ENCODE measurements at regions not wholly inside any gene's neighbourhood (a gene's known extent, or its start where the extent isn't known, plus 50 kb on each side); places are given as distances from the start of the nearest gene placed in this dataset.
"Not testable (repeated sequence)": the region's sequence is repeated elsewhere in the genome, so short reads cannot be mapped to it uniquely, and the experiment has no call there.

GRCh38 chr7:51900755-51901488 is 584.3 kb upstream of the COBL start:
- H2AK5ac ChIP-seq (ENCODE audit: low read depth, low read length); H2BK20ac ChIP-seq (ENCODE audit: low read depth, low read length); H3K56ac ChIP-seq (ENCODE audit: extremely low read depth, insufficient read depth, low read length); H3K14ac ChIP-seq (replicated peaks; ENCODE audit: low read depth, low read length); H3K18ac ChIP-seq (ENCODE audit: low read depth, low read length); POLR2A ChIA-PET (ENCODE audit: unreplicated experiment); H3K4me3 ChIP-seq (ENCODE audit: insufficient read depth, low read depth, low read length); intact Hi-C loops (cut with micrococcal nuclease); in situ Hi-C loops (cut with MboI; ENCODE audit: low sequenced_read_pairs); H3K4me2 ChIP-seq (ENCODE audit: low read depth, low read length); BruUV-seq (replicated peaks); H4K5ac ChIP-seq (ENCODE audit: low read depth, low read length); H3K23ac ChIP-seq (ENCODE audit: low read depth, low read length); H4K8ac ChIP-seq (ENCODE audit: low read depth in 2 of 2, low read length in 2 of 2); ATAC-seq (ENCODE audit: low read depth); CTCF ChIA-PET; DNase-seq; H3K27me3 ChIP-seq (ENCODE audit: control insufficient read depth, insufficient read depth, low read length); H4K20me1 ChIP-seq (ENCODE audit: insufficient read depth, low read length); H3K36me3 ChIP-seq (ENCODE audit: control insufficient read depth, insufficient read depth, low read length); H3K4me1 ChIP-seq (ENCODE audit: control insufficient read depth, insufficient read depth, low read length); H3K9me1 ChIP-seq (ENCODE audit: insufficient read depth, low read length); H2BK5ac ChIP-seq (ENCODE audit: low read depth, low read length, poor library complexity, severe bottlenecking); H2BK120ac ChIP-seq (ENCODE audit: low read depth, low read length); H3K9ac ChIP-seq (ENCODE audit: low read depth, low read length); dilution Hi-C loops (cut with HindIII; ENCODE audit: low sequenced_read_pairs, unreplicated experiment); H3K4ac ChIP-seq (ENCODE audit: low read depth, low read length); H3K27ac ChIP-seq (ENCODE audit: insufficient read depth, low read length); H2BK15ac ChIP-seq (ENCODE audit: low read depth, low read length); H4K91ac ChIP-seq (ENCODE audit: insufficient read depth, low read depth, low read length); H2AK9ac ChIP-seq (replicated peaks; ENCODE audit: low read depth, low read length, poor library complexity); H2AFZ ChIP-seq (replicated peaks; ENCODE audit: low read length, poor library complexity); H3K79me1 ChIP-seq (ENCODE audit: low read depth in 1 of 2, low read length in 2 of 2): not testable (repeated sequence)
- WGBS, 2 experiments (ENCODE audit: extremely low coverage in 2 of 2, insufficient read length in 1 of 2) = 82% methylated on average over 13 of the region's 42 CpGs; no CpG with 5 or more reads in 1 of the 2 experiments
- H3K9me3 ChIP-seq (ENCODE audit: control insufficient read depth, insufficient read depth, low read length) = peaks cover 22% of the 10 kb centered on the region
